NCI-H69 (cell line): ENCODE measurements at regions not wholly inside any gene's neighbourhood (a gene's known extent, or its start where the extent isn't known, plus 50 kb on each side); places are given as distances from the start of the nearest gene placed in this dataset.
"Not testable (repeated sequence)": the region's sequence is repeated elsewhere in the genome, so short reads cannot be mapped to it uniquely, and the experiment has no call there.

Experiments used
- DNase-seq: peaks from one replicate; lab custom pipeline; 2025; lab: John Stamatoyannopoulos, UW

GRCh38 chr5:111819028-111819427 is 62.0 kb upstream of the NREP start:
- not testable (repeated sequence) for DNase-seq

GRCh38 chr5:111813537-111813936 is 56.5 kb upstream of the NREP start:
- DNase-seq: no peak

GRCh38 chr5:111810112-111810511 is 53.1 kb upstream of the NREP start:
- no peak for DNase-seq
